LNCAP (cell line): ENCODE measurements at regions not wholly inside any gene's neighbourhood (a gene's known extent, or its start where the extent isn't known, plus 50 kb on each side); places are given as distances from the start of the nearest gene placed in this dataset.

Experiments used
- CTCF ChIP-seq: fragments of 450-650 bp; IDR thresholded peaks from 2 replicates; pipeline ENCODE4 v1.5.1; 2017; ENCODE audit warnings: mild to moderate bottlenecking

DNA sequence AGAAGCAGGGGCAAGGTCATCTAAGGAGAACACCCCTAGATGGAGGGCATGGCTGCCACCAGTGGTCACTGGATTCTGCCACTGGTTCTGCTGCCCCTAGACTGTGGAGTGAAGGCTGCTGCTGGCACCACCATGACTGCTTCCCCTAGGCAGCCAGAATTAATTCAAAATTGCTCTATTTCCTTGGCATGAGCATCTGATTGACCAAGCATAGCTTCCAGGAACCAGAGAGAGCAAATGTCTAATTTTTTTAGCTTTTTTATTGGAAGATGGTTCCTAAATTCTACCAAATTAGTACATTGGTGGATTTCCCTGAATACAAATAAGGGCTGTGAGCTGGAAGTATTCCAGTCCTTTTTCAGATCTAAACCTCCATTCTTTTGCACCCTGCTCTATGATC lies 270.2 kb upstream of the GBE1 start:
- no peak for TF ChIP-seq CTCF

DNA sequence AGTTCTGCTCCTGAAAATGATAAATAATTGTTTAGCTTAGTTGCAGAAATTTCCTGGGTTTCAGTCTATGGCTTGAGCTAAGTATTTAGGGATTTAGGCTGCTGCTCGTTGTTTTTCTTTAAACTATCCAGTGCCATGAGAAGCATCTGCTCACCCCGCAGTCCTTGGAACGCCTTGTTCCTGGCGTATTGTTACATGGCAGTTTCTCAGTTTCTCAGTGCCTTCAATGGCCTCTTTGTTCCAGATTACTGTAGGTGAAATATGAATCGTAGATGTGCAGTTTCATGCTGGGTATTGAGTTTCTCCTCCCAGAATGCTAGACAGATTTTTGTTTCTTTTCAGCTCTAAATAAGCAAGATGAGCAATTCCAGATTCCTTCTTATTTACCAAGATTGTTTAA lies 269.5 kb upstream of the GBE1 start:
- TF ChIP-seq CTCF, result no peak

- TF ChIP-seq CTCF, result no peak
Observed at GRCh38 chr3:82022836-82023235, 261.4 kb upstream of the GBE1 start.

DNA sequence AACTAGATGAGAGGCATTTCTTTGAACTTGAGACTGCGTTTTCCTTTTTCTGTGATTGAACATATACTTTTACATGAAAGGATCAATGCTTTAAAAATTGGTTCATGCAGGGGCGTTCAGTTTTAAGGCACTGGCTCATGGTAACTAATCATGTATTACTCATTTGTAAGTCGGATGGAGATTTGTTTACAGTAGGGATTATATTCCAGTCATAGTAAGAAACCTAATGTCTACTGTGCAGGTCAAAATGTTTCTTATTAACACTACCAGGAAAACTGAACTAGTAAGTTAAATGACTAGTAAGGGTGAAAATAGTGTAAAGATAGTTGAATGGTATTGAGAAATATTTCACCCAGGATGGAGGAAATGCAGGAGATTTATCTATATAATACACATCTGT lies 258.8 kb upstream of the GBE1 start:
- TF ChIP-seq CTCF, result no peak

DNA sequence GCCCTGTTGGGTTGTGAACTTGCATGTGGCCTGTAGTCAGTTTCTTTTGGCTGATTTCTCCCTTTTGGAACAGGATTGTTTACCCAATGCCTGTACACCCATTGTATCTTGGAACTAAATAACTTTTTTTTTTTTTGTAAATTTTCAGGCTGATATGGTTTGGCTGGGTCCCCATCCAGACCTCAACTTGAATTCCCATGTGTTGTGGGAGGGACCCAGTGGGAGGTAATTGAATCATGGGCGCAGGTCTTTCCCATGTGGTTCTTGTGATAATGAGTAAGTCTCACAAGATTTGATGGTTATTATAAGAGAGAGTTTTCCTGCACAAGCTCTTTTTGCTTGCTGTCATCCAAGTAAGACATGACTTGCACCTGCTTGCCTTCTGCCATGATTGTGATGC lies 253.8 kb upstream of the GBE1 start:
- TF ChIP-seq CTCF, result no peak

DNA sequence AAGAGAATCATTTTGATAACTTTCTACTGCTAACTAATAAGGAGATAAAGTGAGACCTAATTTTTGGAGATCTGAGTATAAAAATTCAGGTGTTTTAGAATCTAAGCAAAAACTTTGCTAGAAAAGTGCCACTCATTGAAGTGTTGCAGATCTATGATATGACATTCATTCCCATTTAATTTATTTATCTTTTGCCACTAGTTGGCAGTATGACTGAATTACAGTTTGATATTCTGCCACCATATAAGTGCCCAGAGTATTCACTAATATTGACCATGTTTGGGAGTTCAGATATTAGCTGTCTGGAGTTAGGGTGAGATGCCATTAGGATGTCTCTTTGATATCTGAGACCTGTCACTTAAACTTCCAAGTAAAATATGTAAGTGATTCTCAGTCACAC lies 251.3 kb upstream of the GBE1 start:
- peak; percentile 56 for TF ChIP-seq CTCF

DNA sequence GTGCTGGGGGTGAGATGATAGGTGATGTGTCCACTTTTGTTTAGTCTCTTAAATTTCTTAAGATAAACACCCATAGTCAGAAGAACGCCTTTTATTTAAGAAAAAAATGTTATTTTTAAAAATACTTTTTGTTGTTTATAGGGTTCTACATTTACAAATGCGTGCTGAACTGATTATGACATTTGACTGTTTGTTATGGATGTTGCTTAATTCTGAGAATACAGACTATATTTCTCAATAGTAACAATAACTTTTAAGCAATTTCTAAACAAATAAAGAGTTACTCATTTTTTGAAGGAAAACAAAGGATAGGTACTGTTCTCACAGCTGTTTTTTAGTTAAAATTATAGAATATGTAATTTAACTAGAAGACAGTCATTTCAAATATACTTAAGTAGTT lies 249.9 kb upstream of the GBE1 start:
- TF ChIP-seq CTCF, result no peak

- no peak for TF ChIP-seq CTCF
Observed at GRCh38 chr3:82005266-82005665, 243.8 kb upstream of the GBE1 start.
